Right ventricle myocardium inferior (tissue), 1 donor: ENCODE measurements at regions not wholly inside any gene's neighbourhood (a gene's known extent, or its start where the extent isn't known, plus 50 kb on each side); places are given as distances from the start of the nearest gene placed in this dataset.

ENCODE experiments used
- ATAC-seq: fragments of 200-7000 bp; cut with Tn5 transposase; one replicate; pipeline ENCODE4 v1.9.1; 2020; ENCODE audit warnings: mild to moderate bottlenecking, moderate library complexity
- DNase-seq: peaks from one replicate; pipeline ENCODE4 v3.0.0; 2021; ENCODE audit errors: missing footprints
- intact Hi-C: fragments of 100-400 bp; cut with DNase I; formaldehyde crosslinking; loops from one replicate; pipeline ENCODE4 v1.11.0; 2022
- donor health status: DM: no; HTN: yes; CAD: no; lungs with severe emphysema.

GRCh38 chr6:63149730-63150129, 61.5 kb upstream of the FKBP1C start:
- DNase-seq (no peak), ATAC-seq (no peak)
- intact Hi-C loops = no loop called here

DNA sequence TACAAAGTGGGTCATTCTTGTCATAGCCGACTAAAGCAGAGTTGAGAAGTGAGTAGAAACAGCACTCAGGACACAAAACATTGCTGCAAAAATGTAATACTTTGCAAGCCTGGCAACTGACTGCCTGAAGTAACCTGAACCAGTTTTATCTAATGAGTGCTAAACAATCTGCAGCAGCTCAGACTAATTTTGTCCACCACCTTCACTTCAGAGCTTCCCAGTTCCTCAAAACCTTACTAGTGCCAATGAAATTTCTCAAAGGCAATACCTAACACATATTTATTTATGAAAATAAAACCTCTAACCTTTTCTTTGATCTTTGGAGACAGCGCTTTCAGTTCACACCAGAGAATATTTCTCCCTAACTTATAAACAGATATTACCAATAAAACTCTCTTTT, 56.7 kb upstream of the FKBP1C start:
- ATAC-seq (no peak), DNase-seq (no peak)
- intact Hi-C loops = no loop called here
